ENCODE measurements at regions not wholly inside any gene's neighbourhood (a gene's known extent, or its start where the extent isn't known, plus 50 kb on each side); places are given as distances from the start of the nearest gene placed in this dataset.

GRCh38 chr2:12363138-12363537 lies 353.6 kb upstream of the TRIB2 start:
- ATAC-seq (no peak), DNase-seq (no peak)
- H3K36me3 Mint-ChIP-seq (ENCODE audit: low read depth), result no peaks in the 10 kb centered on the region
- H3K27ac Mint-ChIP-seq, result no peak overlapping the region
- no peak for TF ChIP-seq CTCF (IDR thresholded peaks at IDR 0.05)
- CTCF ChIA-PET, result no interaction called here
- peaks cover 13% of the 10 kb centered on the region for H3K9me3 Mint-ChIP-seq
- H3K4me1 Mint-ChIP-seq (ENCODE audit: low read depth), result no peaks in the 10 kb centered on the region
- H3K27me3 Mint-ChIP-seq, result no peaks in the 10 kb centered on the region
- H3K4me3 Mint-ChIP-seq, result no peak overlapping the region
- intact Hi-C loops (cut with micrococcal nuclease), result no loop called here
- POLR2A ChIA-PET, result no interaction called here

GRCh38 chr2:12363569-12363968 lies 353.2 kb upstream of the TRIB2 start:
- Mint-ChIP-seq H3K36me3 (ENCODE audit: low read depth) (no peaks in the 10 kb centered on the region), H3K27me3 (no peaks in the 10 kb centered on the region), H3K4me3 (no peak overlapping the region), H3K9me3 (peaks cover 13% of the 10 kb centered on the region), H3K4me1 (ENCODE audit: low read depth) (no peaks in the 10 kb centered on the region), H3K27ac (no peak overlapping the region)
- no peak for ATAC-seq
- ChIA-PET CTCF (no interaction called here), POLR2A (no interaction called here)
- DNase-seq, result no peak
- no peak for TF ChIP-seq CTCF (IDR thresholded peaks at IDR 0.05)
- intact Hi-C loops (cut with micrococcal nuclease), result no loop called here

GRCh38 chr2:12369566-12369965 lies 347.2 kb upstream of the TRIB2 start:
- ChIA-PET POLR2A (no interaction called here), CTCF (no interaction called here)
- no peak for DNase-seq
- intact Hi-C loops (cut with micrococcal nuclease), result no loop called here
- no peaks in the 10 kb centered on the region for H3K36me3 Mint-ChIP-seq (ENCODE audit: low read depth)
- H3K27ac Mint-ChIP-seq, result no peak overlapping the region
- ATAC-seq, result no peak
- H3K4me1 Mint-ChIP-seq (ENCODE audit: low read depth), result no peaks in the 10 kb centered on the region
- peaks cover 12% of the 10 kb centered on the region for H3K9me3 Mint-ChIP-seq
- no peak for TF ChIP-seq CTCF (IDR thresholded peaks at IDR 0.05)
- no peaks in the 10 kb centered on the region for H3K27me3 Mint-ChIP-seq
- H3K4me3 Mint-ChIP-seq, result no peak overlapping the region

- no peaks in the 10 kb centered on the region for H3K27me3 Mint-ChIP-seq
- no peaks in the 10 kb centered on the region for H3K9me3 Mint-ChIP-seq
- TF ChIP-seq CTCF (IDR thresholded peaks at IDR 0.05), result no peak
- DNase-seq, result no peak
- H3K4me3 Mint-ChIP-seq, result no peak overlapping the region
- intact Hi-C loops (cut with micrococcal nuclease), result no loop called here
- POLR2A ChIA-PET, result no interaction called here
- ATAC-seq, result no peak
- CTCF ChIA-PET, result no interaction called here
- peaks cover 5% of the 10 kb centered on the region for H3K4me1 Mint-ChIP-seq (ENCODE audit: low read depth)
- no peaks in the 10 kb centered on the region for H3K36me3 Mint-ChIP-seq (ENCODE audit: low read depth)
- no peak overlapping the region for H3K27ac Mint-ChIP-seq
Measured at GRCh38 chr2:12376025-12376424, 340.7 kb upstream of the TRIB2 start.

- DNase-seq (no peak), ATAC-seq (no peak)
- TF ChIP-seq CTCF (IDR thresholded peaks at IDR 0.05), result no peak
- H3K27ac Mint-ChIP-seq, result no peak overlapping the region
- H3K4me1 Mint-ChIP-seq (ENCODE audit: low read depth), result peaks cover 5% of the 10 kb centered on the region
- POLR2A ChIA-PET, result interaction anchor here (0.6 kb wide), 1 partner anchor 554 kb away, joined by 3 read pairs; no protein-coding TSS in a partner anchor
- intact Hi-C loops (cut with micrococcal nuclease), result no loop called here
- no peaks in the 10 kb centered on the region for H3K27me3 Mint-ChIP-seq
- H3K36me3 Mint-ChIP-seq (ENCODE audit: low read depth), result no peaks in the 10 kb centered on the region
- H3K9me3 Mint-ChIP-seq, result no peaks in the 10 kb centered on the region
- CTCF ChIA-PET, result no interaction called here
- H3K4me3 Mint-ChIP-seq, result no peak overlapping the region
Measured at GRCh38 chr2:12379143-12379542, 337.6 kb upstream of the TRIB2 start.

Data from activated CD8-positive, alpha-beta T cell treated with anti-CD3 and anti-CD28 coated beads for 36 hours (primary cell).